GM12865 (cell line): ENCODE measurements at regions not wholly inside any gene's neighbourhood (a gene's known extent, or its start where the extent isn't known, plus 50 kb on each side); places are given as distances from the start of the nearest gene placed in this dataset.

Experiments
- DNase-seq: peaks from one replicate; pipeline ENCODE4 v3.0.0; 2010; ENCODE audit warnings: low read depth
- H3K4me3 ChIP-seq: 2 replicates; pipeline ENCODE4 v1.5.1; 2011; ENCODE audit warnings: mild to moderate bottlenecking, low read depth, low read length, control low read depth
- TF ChIP-seq, protein P1 (sequence below): IDR thresholded peaks from 2 replicates; pipeline ENCODE4 v1.5.1; 2011; ENCODE audit warnings: low read length, control low read depth, low read depth, inconsistent platforms; ENCODE audit not compliant: insufficient read depth; ENCODE audit errors: missing control alignments

DNA sequence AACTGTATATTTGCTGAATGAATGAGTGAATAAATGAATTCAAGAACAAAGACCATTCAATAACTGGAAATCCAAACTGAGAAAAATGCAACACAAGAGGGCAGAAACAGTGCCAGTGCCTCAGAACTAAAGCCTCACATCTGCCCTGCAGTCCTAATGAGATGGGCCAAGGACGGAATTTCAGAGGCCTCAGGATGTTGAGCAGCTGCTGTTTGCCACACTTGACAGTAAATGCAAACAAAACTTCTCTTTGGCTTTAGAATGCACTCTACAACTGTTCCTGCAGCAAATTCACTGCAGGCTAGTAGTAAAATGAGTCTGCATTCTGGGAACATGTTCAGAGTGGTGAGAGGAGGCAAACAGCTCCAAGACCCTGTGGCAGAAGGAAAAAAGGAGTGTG is 177.6 kb upstream of the LRFN2 start:
- DNase-seq: no peak
- TF ChIP-seq, protein P1, sequence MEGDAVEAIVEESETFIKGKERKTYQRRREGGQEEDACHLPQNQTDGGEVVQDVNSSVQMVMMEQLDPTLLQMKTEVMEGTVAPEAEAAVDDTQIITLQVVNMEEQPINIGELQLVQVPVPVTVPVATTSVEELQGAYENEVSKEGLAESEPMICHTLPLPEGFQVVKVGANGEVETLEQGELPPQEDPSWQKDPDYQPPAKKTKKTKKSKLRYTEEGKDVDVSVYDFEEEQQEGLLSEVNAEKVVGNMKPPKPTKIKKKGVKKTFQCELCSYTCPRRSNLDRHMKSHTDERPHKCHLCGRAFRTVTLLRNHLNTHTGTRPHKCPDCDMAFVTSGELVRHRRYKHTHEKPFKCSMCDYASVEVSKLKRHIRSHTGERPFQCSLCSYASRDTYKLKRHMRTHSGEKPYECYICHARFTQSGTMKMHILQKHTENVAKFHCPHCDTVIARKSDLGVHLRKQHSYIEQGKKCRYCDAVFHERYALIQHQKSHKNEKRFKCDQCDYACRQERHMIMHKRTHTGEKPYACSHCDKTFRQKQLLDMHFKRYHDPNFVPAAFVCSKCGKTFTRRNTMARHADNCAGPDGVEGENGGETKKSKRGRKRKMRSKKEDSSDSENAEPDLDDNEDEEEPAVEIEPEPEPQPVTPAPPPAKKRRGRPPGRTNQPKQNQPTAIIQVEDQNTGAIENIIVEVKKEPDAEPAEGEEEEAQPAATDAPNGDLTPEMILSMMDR: no peak
- H3K4me3 ChIP-seq: no peak overlapping the region

DNA sequence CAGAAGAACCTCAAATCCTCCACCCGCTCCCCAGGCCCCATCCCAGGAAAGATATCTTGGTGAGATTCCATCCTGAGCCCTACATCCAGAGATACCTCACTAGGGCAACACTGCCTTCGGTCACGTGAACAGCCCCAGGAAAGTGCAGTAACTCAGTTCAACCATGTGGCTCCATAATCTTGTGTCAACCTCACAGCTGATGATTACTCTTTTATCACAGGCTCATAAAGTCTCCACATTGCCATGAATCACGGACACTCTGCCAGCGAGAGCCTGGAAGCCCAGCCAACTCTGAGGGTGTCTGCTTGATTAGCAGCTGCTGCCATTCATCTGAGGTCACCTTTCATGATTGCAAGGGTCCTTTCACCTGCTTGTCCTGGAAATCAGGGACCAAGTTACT is 175.8 kb upstream of the LRFN2 start:
- DNase-seq: no peak
- TF ChIP-seq, protein P1: no peak
- H3K4me3 ChIP-seq: no peak overlapping the region

DNA sequence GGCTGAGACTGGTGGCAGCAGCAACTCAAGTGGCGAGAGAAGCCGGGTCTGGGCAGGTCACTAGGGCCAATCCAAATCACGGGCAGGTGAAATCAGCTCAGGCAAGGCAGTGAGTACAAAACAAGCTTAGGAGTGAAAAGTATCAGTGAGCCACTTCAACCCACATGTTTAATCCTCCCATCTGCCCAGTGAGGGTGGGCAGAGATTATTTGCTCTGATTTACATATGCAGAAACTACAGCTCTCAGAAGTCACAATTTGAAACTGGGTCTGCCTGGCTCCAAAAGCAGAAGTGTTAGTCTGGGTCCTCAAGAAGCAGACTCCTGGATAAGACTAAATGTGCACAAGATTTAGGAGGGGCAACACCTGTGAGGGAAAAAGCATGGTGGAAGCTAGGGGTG is 173.7 kb upstream of the LRFN2 start:
- TF ChIP-seq, protein P1: no peak
- DNase-seq: no peak
- H3K4me3 ChIP-seq: no peak overlapping the region

DNA sequence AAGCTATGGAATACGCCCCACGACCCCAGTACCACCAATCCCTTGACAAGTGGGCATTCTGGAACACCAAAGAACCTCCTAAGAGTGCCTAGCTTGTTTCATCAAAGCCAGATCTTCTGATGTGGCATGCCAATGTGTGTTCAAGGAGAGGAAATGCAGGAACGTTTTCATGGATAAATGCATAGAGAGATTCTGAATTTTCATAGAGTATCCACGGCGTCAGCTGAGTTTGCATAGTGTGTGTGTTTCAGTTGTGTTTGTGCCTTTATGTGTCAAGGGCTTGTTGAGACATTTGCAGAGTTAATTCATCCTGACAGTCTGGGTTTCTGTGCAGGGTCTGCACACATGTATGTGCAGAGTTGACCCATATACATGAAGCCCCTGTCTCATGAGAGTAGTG is 172.7 kb upstream of the LRFN2 start:
- H3K4me3 ChIP-seq: no peak overlapping the region
- DNase-seq: no peak
- TF ChIP-seq, protein P1: no peak

DNA sequence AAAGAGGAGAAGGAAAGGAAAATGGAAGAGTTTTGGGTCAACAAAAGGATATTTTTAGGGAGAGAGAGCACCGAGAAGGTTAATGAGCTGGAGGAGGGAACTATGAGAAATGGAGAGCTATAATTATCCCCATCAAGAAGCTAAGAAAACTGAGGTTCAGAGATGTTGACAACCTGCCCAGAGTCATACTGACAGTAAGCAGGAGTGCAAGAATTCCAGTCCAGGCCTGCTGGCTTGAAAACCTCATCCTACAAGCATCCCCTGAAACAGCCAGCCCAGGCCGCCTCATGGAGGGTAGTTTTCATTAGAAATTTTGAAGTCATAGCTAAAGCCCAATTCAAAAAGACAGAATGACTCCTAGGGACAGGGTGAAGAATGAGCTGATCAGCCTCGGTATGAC is 172.1 kb upstream of the LRFN2 start:
- no peak for DNase-seq
- TF ChIP-seq, protein P1: no peak
- H3K4me3 ChIP-seq: no peak overlapping the region

DNA sequence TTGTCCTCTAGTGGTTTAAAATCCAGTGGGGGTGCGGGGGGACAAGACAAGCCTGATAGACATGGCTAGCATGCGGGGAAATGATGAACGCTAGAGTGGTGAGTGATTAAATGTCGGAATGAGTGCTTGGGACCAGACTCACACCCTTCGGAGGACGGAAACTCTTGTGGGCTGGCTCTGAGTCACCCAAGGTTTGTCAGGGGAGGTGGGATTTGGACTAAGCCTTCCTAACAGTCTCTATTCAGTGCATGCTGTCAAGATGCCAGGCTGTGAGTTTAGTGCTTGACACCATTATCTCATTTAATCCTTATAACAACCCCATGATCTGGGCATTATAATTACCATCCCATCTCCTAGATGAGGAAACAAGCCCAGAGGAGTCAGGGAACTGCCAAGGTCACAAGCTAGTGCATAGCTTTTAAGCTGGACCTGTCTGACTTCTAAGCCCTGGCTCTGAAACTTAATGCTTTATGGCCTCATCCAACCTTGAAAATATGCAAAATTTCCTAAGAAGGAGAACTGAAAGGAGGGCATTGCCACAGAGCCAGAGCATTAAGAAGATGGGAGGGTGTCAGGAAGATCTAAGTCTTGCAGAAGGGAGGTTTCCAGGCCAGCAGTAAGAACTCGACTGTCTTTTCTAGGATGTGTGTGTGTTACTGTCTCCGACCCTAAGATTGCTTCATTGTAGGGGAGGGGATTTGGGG is 168.7 kb upstream of the LRFN2 start:
- no peak overlapping the region for H3K4me3 ChIP-seq
- TF ChIP-seq, protein P1: no peak
- DNase-seq: no peak
